Hematopoietic multipotent progenitor cell treated with erythropoietin and hydrocortisone succinate and interleukin-3 and kit ligand, for 17 days (in vitro differentiated cells): ENCODE measurements at regions not wholly inside any gene's neighbourhood (a gene's known extent, or its start where the extent isn't known, plus 50 kb on each side); places are given as distances from the start of the nearest gene placed in this dataset.
"Not testable (repeated sequence)": the region's sequence is repeated elsewhere in the genome, so short reads cannot be mapped to it uniquely, and the experiment has no call there.

Experiments
- DNase-seq: peaks from one replicate; pipeline ENCODE4 v3.0.0-alpha.2; 2015; ENCODE audit warnings: low spot score

DNA sequence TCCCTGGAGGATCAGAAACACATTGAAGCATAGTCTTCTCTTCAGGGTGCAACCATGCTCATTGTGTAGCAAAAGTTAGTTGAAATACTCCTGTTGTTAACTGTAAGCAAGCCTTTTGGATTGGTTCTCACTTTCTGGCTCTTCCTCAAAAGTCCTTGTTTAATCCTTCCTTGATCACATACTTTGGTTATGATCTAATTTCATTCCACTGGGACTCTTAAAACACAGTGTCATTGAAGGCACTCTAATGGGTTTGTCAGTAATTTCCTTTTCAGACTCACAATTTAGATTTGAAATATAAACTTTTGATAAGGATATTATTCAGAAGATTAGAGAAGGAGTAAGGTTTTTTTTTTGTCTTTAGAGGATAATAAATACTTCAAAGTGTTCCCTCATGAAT is 451.7 kb upstream of the SGO1 start:
- no peak for DNase-seq

DNA sequence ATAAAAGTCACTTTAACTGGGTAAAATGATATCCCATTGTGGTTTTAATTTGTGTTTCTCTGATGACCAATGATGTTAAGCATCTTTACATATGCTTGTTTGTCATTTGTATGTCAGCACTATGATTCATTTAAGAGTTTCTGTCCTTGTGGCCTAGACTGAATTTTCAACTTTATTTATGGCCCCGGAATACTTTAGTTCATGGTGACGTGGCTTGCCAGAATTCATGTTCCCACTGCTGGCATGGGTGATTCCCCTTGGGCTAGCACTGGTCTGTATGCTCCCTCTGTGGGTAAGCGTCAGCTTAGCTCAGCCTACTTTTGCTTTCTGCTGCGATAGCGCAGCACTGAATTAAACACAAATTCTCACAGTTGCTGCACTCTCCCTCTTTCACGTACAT is 436.3 kb upstream of the SGO1 start:
- DNase-seq: no peak

DNA sequence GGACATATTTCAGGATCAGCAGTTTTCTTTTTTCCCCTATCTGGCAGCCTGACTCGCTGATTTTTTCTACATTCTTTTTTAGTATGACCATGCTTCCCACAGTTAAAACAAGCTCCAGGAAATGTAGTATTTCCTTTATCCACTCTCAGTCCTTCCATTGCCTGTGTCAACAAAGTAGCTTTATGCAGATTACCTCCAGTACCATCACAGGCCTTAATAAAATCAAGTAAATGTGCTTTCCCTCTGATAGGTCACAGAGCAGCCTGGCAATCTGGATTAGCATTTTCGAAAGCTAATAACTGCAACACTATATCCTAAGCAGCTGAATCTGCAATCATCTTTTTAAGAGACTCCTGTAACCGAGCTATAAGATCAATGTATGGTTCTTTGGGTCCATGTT is 432.6 kb upstream of the SGO1 start:
- DNase-seq: not testable (repeated sequence)

DNA sequence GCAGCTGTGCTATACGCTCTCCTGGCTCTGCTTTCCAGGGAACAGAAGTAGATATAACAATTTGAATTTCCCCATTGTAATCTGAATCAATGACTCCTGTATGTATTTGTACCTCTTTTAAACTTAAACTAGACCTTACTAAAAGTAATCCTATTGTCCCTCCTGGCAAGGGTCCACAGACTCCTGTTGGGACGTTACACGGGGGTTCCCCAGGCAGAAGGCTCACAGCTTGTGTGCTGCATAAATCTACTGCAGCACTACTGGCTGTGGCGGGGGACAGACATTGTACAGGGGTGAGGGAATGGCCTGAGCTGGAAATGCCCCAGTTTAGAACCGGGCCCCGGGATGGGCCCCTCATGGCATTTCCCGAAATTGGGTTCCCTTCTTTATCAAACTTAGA is 432.2 kb upstream of the SGO1 start:
- DNase-seq: not testable (repeated sequence)

DNA sequence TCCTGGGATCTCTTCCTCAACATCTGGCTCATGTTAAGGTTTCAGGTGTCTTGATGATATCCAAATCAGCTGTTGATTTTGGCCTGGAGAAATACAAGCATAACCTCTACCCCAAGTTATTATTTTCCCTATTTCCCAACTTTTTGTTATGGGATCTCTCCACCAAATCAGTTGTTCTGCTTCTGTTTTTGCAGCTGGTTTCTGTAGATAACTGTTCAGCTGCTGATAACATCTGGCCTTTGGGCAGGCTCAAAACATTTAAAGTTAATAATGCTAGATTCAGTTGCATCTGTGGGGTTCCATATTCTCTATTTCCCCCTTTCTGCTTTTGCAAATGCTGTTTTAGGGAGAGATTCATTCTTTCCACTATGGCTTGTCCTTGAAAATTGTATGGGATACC is 430.0 kb upstream of the SGO1 start:
- DNase-seq: not testable (repeated sequence)

DNA sequence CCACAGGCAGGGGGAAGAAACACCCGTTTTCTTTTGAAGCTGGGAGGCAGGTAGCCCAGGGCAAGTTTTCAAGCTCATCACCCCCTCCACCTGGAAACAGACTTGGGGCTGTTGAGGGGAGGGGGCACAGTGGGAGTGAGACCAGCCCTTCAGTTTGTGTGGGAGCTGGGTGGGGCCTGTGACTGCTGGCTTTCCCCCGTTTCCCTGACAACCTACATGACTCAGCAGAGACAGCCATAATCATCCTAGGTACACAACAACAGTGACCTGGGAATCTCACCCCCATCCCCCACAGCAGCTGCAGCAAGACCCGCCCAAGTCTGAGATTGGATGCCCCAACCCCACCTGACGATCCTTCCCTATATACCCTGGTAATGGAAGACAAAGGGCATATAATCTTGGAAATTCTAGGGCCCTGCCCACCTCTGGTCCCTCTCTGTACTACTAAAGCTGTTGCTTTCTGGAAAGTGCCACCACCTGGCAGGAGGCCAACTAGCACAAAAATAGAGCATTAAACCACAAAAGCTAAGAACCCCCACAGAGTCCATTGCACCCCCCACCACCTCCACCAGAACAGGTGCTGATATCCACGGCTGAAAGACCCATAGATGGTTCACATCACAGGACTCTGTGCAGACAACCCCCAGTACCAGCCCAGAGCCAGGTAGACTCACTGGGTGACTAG is 422.2 kb upstream of the SGO1 start:
- DNase-seq: no peak

DNA sequence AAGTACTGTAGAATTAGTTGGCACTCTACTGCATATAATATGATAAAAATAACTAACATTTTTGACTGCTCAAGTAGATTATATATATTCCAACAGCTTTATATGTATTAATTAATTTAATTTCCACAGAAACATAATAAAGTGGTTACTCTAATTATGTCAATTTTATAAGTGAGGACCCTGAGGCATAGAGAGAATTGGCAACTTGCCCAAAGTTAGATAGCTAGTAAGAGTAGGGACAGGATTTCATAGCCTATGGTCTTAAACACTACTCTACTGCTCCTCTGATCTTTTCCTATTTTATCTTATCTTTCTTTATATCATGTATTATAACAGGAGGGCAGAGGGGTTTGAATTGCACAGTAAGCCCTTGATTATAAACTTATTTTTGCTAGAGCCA is 418.7 kb upstream of the SGO1 start:
- DNase-seq: no peak

DNA sequence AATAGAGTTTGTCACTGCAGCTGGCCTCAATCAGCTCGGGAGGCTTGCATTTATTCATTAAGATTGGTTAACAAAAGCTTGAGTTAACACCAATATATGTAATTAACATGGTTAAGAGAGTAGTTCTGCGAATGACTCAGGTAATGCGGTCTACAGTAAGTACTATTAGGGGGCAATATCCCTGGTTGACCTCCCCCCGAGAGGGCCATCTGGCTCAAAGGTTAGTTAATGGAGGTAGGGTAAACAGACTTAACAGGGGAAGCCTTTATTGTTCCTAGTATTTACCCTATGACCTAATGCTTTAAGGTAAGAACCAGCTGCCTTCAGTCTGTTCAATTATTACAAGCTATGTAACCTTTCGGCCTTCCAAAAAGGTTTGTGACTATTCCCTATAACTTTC is 403.3 kb upstream of the SGO1 start:
- DNase-seq: no peak

DNA sequence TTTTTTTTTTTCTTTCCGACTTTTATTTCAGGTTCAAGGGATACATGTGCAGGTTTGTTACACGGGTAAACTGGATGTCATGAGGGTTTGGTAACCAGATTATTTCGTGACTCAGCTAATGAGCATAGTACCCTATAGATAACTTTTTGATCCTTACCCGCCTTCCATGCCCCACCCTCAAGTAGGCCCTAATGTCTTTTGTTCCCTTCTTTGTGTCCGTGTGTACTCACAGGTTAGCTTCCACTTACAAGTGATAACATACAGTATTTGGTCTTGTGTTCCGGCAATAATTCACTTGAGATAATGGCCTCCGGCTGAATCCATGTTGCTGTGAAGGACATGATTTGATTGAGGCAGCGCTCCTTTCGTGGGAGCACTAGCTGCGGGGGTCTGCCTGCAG is 402.8 kb upstream of the SGO1 start:
- no peak for DNase-seq

DNA sequence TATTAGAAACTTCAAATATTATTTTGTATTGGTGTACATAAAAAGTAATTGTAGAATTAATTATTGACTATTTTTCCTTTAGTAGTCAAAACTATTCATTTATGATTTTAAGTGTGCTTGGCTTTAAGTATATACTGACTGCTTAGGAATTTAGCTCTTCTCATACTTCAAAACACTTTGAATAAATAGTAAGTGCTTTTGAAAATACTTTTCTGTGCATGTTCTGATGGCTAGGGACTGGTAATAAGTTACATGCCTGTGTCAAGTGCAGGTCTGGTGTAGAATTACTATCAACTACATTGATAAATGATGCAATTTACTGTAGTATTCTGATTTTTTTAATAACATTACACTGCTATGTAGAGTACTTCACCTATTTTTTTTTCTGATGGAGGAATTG is 397.6 kb upstream of the SGO1 start:
- DNase-seq: no peak

DNA sequence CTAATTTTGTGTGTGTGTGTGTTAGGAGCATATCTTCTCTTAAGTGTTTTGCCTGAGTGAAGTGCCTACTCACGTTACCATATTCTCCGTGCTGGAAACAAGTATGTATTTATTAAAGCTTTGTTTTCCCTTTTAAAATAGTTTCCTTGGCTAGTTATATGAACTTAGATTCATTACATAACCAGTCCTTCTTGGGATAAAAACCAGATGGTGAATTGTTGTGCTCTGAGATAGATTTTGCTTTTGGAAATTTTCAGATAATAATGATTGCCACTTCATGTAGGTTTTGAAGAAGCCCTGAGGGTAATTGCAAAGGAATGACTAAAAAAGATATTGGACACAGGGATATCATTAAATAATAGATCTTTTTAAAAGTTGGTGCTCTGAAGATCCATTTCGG is 390.2 kb upstream of the SGO1 start:
- DNase-seq: no peak

DNA sequence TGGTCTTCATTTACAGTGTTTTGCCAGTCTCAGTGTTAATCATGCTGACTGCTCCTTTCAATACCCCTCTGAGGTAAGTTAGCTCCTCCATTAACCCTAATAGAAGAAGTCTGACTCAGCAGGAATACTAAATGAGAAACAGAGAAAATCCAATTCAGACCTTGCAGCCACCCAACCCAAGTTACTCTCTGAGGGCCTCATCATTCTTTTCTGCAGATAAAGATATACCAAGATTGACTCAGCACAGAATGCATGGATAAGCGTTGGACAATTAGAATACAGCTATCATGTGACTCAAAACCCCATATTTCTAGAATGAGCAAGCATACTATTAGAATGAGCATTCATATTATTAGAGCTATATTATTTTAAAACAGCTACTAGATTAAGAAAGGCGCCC is 389.1 kb upstream of the SGO1 start:
- DNase-seq: no peak

DNA sequence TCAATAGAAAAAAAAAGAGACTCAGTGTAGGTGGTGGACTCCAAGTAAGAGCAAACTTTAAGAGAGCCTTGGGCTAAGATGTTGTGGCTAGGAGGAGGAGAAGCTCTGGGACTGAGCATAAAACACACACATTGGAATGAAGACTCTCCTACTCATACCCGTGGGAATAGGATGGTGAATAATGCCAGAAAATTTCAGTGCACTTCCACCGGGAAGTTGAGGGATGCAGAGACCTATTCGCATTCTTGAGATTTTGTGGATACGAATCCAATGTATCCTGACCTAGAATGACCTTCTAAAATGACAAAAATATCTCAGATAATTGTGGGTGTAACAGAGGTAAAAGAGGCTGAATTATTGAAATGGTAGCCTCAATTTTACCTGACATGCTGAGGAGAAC is 388.7 kb upstream of the SGO1 start:
- no peak for DNase-seq

DNA sequence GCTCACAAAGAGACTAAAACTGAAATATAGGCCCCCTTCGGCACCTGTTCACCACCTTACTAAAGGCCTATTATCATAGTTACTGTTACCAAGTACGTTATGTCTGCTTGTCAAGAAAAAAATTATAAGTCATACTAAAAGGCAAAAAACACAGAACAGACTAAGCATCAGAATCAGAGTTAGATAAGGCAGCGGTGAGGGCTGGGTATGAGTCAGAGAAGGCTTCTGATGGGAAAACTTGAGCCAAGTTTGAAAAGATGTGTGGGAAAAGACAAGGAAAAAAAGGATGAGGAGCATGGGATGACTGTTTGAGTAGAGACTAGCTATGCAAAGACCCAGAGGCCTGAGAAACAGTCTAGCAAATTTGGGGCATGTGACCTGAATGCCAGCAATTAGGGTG is 387.2 kb upstream of the SGO1 start:
- DNase-seq: no peak

DNA sequence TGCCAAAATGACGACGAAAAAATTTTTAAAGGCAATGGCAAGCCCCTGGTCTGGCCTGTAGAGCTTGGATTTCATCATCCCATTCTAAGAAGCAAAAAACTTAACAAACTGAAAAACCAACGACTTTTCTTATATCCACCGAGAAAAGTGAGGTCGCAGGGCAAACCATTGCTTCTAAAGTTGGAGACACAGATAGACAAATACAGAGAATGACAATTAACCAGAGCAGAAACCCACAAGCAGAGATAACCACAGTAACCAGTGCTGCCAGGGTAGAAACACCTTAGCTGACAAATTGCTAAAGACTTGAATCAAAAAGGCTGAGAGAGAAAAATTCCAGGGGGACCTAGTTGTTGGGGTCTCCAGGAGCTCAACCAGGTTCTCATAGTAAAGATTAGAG is 386.5 kb upstream of the SGO1 start:
- no peak for DNase-seq

DNA sequence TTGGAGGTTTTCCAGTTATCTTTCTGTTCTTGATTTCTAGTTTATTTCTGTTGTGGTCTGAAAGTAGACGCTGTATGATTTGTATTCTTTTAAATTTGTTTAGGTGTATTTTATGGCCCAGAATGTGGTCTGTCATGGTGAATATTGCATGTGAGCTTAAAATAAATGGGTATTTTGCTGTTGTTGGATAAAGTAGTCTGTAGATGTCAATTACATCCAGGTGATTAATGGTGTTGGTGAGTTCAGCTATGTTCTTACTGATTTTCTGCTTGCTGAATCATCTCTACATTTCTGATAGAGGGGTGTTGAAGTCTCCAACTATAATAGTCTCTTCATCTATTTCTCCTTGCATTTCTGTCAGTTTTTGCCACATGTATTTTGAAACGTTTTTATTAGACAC is 383.3 kb upstream of the SGO1 start:
- DNase-seq: no peak

DNA sequence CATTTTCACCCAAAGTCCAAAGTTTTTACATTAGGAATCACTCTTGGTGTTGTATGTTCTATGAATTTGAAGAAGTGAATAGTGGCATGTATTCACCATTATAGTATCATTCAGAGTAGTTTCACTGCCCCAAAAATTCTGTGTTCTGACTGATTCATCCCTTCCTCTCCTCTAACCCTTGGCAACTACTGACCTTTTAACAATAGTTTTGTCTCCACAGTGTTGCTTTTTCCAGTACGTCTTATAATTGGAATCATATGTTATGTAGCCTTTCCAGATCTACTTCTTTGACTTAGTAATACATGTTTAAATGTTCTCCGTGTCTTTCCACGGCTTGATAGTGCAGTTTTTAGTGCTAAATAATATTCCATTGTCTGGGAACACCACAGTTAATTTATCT is 379.0 kb upstream of the SGO1 start:
- no peak for DNase-seq

DNA sequence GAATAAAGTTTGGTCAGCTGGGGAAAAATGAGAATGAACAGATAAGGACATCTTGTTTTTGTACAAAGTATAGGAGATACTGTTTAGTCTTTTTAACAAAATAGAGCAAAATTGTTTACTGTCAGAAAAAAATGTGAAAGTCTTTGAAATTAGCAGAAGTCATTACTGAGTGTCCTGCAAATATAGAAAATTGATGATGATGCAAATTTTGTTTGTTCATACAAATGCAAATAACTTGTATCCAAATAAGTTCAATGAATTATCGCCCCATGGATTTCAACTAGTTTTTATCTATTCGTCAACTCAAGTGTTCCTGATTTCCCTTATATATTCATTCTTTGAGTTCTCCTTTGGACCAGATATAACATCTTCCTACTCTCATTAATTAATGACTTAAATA is 378.0 kb upstream of the SGO1 start:
- no peak for DNase-seq

DNA sequence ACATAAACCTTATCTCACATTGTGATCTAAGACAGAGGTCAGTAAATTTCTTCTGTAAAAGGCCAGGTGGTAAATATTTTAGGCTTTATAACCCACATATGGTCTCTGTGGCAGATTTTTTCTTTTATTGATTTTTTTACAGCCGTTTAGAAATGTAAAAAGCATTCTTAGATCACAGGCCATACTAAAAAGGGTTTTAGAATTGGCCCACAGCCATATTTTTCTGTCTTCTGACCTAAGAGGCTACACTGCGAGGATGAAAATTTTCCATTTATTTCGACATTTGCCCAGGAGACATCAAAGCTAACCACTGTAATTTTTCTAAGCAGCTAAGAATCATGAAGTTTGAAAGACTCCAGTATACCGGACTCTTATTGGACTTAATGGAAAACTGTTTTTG is 377.2 kb upstream of the SGO1 start:
- no peak for DNase-seq

DNA sequence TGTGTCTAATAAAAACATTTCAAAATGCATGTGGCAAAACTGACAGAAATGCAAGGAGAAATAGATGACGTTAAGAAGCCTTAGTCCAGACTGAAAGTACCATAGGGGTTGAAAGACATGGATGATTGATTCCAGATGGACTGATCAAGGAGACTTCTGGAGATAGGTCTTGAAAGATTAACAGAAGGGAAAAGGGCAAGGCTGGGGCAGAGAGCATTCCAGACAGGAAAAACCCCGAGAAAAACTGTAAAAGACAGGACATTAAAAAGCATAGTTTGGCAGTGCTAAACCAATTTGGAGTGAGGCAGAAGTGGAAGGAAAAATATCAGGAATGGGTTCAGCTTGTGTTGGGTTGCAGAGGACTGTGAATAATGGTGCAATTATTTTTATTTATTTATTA is 375.2 kb upstream of the SGO1 start:
- DNase-seq: no peak

DNA sequence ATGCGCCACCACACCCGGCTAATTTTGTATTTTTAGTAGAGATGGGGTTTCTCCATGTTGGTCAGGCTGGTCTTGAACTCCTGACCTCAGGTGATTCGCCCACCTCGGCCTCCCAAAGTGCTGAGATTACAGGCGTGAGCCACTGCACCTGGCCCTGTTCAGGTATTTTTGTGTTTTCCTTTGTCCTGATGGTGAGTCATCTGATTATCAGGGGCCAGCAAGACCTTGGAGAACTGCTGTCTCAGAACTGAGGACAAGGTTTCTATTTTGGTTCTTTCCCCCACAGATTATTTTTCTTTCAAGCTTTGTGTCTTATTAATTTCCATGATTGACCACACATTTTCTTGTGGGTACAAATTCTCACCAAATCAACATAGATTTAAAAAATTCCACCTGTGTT is 374.4 kb upstream of the SGO1 start:
- not testable (repeated sequence) for DNase-seq

DNA sequence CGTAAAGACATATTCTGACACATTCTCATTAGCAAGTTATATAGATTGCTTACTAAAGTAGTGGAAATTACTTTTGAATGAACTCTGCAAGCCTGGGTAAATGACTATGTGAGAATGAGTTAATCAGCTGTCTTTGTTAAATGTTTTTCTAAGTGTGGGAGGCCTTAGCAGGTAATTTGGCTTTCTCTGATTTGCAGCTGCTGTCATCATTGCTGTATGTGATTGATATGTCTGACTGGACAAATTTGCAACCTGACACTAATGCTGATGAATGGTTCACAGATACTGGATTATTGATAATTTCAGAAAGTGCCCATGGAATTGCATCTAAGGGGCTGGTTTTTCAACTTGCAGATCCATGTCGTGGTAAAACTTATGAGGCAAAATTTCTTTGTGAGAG is 372.2 kb upstream of the SGO1 start:
- no peak for DNase-seq

DNA sequence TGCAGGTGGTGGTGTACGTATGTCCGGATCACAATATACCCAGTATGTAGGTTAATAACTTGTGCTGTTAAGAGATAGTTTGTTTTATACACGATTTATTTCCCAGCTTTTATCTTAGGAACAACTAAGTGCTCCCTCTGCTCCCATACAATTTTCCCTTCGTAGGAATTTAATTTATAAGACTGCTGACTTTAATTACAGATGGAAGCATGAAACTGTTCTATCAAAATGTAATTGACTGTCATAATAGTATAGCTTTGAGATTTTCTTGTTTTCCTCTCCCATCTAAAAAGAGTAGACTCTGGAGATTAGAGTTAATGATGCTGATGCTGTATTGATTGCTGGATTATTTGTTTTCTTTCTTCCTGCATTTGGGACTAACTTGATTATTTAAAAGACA is 370.7 kb upstream of the SGO1 start:
- DNase-seq: no peak

DNA sequence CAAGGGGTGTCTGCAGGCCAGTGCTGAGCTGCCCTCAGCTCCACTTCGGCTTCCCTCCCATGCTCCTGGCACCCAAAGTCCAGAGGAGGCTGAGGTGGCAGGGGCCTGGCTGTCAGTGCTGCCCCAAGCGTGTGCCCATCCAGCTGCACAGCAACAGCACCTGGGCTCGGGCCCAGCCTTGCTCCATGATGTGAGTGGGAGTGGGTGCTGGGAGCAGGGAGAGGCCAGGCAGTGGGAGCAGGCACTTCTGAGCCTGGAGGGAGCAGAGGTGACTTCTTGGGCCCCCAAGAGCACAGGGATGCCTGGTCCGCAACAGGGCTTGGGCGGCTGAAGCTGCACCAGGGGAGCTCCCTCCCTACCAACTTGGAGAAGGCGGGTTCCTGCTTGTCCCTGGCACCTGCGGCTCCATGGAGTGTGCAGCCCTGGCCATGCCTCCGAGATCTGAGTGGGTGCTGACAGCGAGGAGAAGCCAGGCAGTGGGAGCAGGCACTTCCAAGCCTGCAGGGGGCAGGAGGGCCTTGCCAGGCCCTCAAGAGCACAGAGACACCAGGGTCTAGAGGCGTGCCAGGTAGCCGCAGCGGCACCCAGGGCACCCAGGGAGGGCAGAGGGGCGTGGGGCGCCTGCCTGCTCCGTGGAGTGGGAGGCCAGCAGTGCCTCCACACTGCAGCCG is 366.7 kb upstream of the SGO1 start:
- DNase-seq: no peak
